Activated CD4-positive, alpha-beta T cell treated with anti-CD3 and anti-CD28 coated beads, Interleukin-10, Interleukin-2, amounts not matched to agents 100 ng/mL and 50 ng/mL, durations not matched to agents 16 hours and 8 hours (primary cell): ENCODE measurements at regions not wholly inside any gene's neighbourhood (a gene's known extent, or its start where the extent isn't known, plus 50 kb on each side); places are given as distances from the start of the nearest gene placed in this dataset.
"Not testable (repeated sequence)": the region's sequence is repeated elsewhere in the genome, so short reads cannot be mapped to it uniquely, and the experiment has no call there.

Experiments used
- DNase-seq: peaks from one replicate; pipeline ENCODE4 v3.0.0-alpha.2; 2020

GRCh38 chr15:81859737-81860516 lies 185.9 kb downstream of the MEX3B start:
- no peak for DNase-seq

GRCh38 chr15:81858586-81858985 lies 187.2 kb downstream of the MEX3B start:
- no peak for DNase-seq

GRCh38 chr15:81858136-81858535 lies 187.7 kb downstream of the MEX3B start:
- no peak for DNase-seq

GRCh38 chr15:81856634-81857026 lies 189.2 kb downstream of the MEX3B start:
- no peak for DNase-seq

- no peak for DNase-seq
Observed at GRCh38 chr15:81856001-81856633, 189.7 kb downstream of the MEX3B start.

GRCh38 chr15:81853150-81853748 lies 192.6 kb downstream of the MEX3B start:
- no peak for DNase-seq

GRCh38 chr15:81852411-81853149 lies 193.2 kb downstream of the MEX3B start:
- no peak for DNase-seq

- DNase-seq, result no peak
Observed at GRCh38 chr15:81851757-81852156, 194.1 kb downstream of the MEX3B start.

GRCh38 chr15:81851325-81851724 lies 194.5 kb downstream of the MEX3B start:
- DNase-seq, result no peak

- no peak for DNase-seq
Observed at GRCh38 chr15:81849289-81849688, 196.5 kb downstream of the MEX3B start.

- DNase-seq, result no peak
Observed at GRCh38 chr15:81848701-81849100, 197.1 kb downstream of the MEX3B start.

- no peak for DNase-seq
Observed at GRCh38 chr15:81843757-81844407, 201.9 kb downstream of the MEX3B start.

GRCh38 chr15:81843226-81843625 lies 202.6 kb downstream of the MEX3B start:
- DNase-seq, result no peak

- no peak for DNase-seq
Observed at GRCh38 chr15:81839387-81839786, 206.4 kb downstream of the MEX3B start.

GRCh38 chr15:81835731-81836130 lies 210.1 kb downstream of the MEX3B start:
- DNase-seq, result no peak

GRCh38 chr15:81830520-81830919 lies 215.3 kb downstream of the MEX3B start:
- DNase-seq, result no peak

- no peak for DNase-seq
Observed at GRCh38 chr15:81829918-81830317, 215.9 kb downstream of the MEX3B start.

GRCh38 chr15:81828135-81828534 lies 217.7 kb downstream of the MEX3B start:
- DNase-seq, result no peak

GRCh38 chr15:81825136-81825535 lies 220.7 kb downstream of the MEX3B start:
- no peak for DNase-seq

- DNase-seq, result not testable (repeated sequence)
Observed at GRCh38 chr15:81822587-81822986, 223.2 kb downstream of the MEX3B start.

- no peak for DNase-seq
Observed at GRCh38 chr15:81819924-81820635, 225.7 kb downstream of the MEX3B start.

- DNase-seq, result no peak
Observed at GRCh38 chr15:81814882-81815455, 230.8 kb downstream of the MEX3B start.
